ENCODE measurements at regions not wholly inside any gene's neighbourhood (a gene's known extent, or its start where the extent isn't known, plus 50 kb on each side); places are given as distances from the start of the nearest gene placed in this dataset.

- TF ChIP-seq CTCF (IDR thresholded peaks at IDR 0.05; ENCODE audit: low read depth, low read length): no peak
- no peak for TF ChIP-seq POLR2A (IDR thresholded peaks at IDR 0.05; ENCODE audit: extremely low read depth, insufficient read length)
- no peak for TF ChIP-seq MYC (IDR thresholded peaks at IDR 0.05; ENCODE audit: low read depth, low read length)
- no peak for TF ChIP-seq MAX (IDR thresholded peaks at IDR 0.05; ENCODE audit: low read depth, low read length)
Measured at GRCh38 chr2:49832555-49832954, 678.2 kb upstream of the FSHR start.
